ENCODE measurements at regions not wholly inside any gene's neighbourhood (a gene's known extent, or its start where the extent isn't known, plus 50 kb on each side); places are given as distances from the start of the nearest gene placed in this dataset.

DNA sequence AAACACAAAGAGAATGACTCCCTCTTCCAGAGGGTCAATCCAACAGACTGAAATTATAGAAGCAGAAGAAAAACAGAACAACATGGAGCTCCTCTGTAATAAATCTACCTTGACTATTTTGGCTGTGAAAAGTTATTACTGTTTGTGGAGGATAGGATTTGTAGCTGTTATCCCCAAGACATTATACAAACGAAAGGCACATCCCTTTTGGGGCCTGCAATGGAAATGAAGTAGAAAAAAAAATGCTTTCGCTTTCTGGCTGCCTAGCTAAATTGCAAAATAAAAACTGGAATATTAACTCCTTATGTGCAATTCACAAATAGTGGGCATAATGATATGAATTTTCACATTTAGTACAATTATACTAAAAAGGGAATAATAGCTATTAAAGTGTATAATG lies 123.8 kb upstream of the CCDC179 start:
- Histone ChIP-seq H3K36me3 (ENCODE audit: low read depth) (no peaks in the 10 kb centered on the region), H3K9me2 (ENCODE audit: insufficient read depth) (no peaks in the 10 kb centered on the region), H2AFZ (no peak overlapping the region), H3K27ac (no peak overlapping the region), H3K79me2 (ENCODE audit: low read depth) (no peaks in the 10 kb centered on the region), H3K4me3 (no peak overlapping the region), H4K20me1 (ENCODE audit: insufficient read depth) (0 out of 2 replicates have a peak, but pooled peaks cover 3% of the 10 kb centered on the region), H3F3A (ENCODE audit: insufficient read depth, low read depth) (no peaks in the 10 kb centered on the region), H3K27me3 (ENCODE audit: insufficient read depth, low read depth) (no peaks in the 10 kb centered on the region), H3K4me2 (no peak overlapping the region), H3K4me1 (replicated peaks; ENCODE audit: insufficient read depth) (no peaks in the 10 kb centered on the region), H3K9me3 (ENCODE audit: insufficient read depth, low read depth) (no peaks in the 10 kb centered on the region; the same call in 1 of the 2 replicates)
- ChIA-PET CTCF (no interaction called here), POLR2A (ENCODE audit: unreplicated experiment) (no interaction called here)
- BruUV-seq (replicated peaks) = no TSS peak
- no peak for DNase-seq
- intact Hi-C loops (cut with micrococcal nuclease; ENCODE audit: unreplicated experiment) = no loop called here
- TF ChIP-seq EZH2 (IDR thresholded peaks at IDR 0.05; ENCODE audit: low read depth) = no peak
- no peak for TF ChIP-seq CTCF (conservative IDR thresholded peaks at IDR 0.05)

DNA sequence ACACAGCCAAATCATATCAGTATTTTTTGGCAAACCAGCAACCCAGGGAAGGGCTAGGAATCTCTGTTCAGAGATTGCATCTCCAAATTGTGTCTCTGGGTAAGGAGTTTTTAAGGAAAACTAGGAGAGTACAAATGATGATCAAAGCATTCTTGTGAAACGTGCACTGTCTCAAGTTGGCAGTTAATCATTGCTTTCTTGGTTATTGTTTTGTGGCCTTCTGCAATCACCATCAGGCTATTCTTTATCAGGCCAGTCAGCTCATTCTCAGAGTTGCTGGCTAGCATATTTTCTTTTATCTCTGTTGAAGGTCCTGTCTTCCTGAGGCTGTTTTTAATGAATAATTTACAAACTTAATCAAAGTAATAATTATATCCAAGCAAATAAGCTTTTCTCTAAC lies 129.1 kb upstream of the CCDC179 start:
- H3K36me3 ChIP-seq (ENCODE audit: low read depth) = no peaks in the 10 kb centered on the region
- CTCF ChIA-PET = no interaction called here
- H2AFZ ChIP-seq = no peak overlapping the region
- H4K20me1 ChIP-seq (ENCODE audit: insufficient read depth) = no peaks in the 10 kb centered on the region
- DNase-seq = no peak
- no peak overlapping the region for H3K4me3 ChIP-seq
- H3K27ac ChIP-seq = no peak overlapping the region
- BruUV-seq (replicated peaks) = no TSS peak
- H3F3A ChIP-seq (ENCODE audit: insufficient read depth, low read depth) = no peaks in the 10 kb centered on the region
- no peaks in the 10 kb centered on the region for H3K9me2 ChIP-seq (ENCODE audit: insufficient read depth)
- H3K4me2 ChIP-seq = no peak overlapping the region
- H3K4me1 ChIP-seq (replicated peaks; ENCODE audit: insufficient read depth) = no peaks in the 10 kb centered on the region
- POLR2A ChIA-PET (ENCODE audit: unreplicated experiment) = no interaction called here
- no peaks in the 10 kb centered on the region for H3K27me3 ChIP-seq (ENCODE audit: insufficient read depth, low read depth)
- TF ChIP-seq CTCF (conservative IDR thresholded peaks at IDR 0.05) (no peak), EZH2 (IDR thresholded peaks at IDR 0.05; ENCODE audit: low read depth) (no peak)
- H3K79me2 ChIP-seq (ENCODE audit: low read depth) = no peaks in the 10 kb centered on the region
- intact Hi-C loops (cut with micrococcal nuclease; ENCODE audit: unreplicated experiment) = no loop called here
- H3K9me3 ChIP-seq (ENCODE audit: insufficient read depth, low read depth) = no peaks in the 10 kb centered on the region

DNA sequence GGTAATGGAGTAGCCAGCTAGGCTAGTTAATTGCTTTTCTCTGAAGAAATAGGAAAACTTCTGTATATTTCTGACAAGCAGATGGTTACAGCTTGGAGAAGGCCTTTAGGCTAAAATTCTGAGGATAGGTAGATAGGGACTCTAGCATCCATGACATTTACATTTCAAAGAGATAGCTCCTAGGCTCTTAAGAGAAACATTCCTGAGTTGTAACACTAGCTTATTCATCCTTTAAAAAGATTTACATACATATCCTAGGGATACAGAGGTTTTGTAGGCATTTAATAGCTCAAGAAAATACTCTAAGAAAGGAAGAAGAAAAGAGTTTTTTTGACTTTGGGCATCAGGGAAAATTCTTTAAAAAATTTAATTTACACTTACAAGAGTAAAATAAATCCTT lies 130.9 kb upstream of the CCDC179 start:
- no TSS peak for BruUV-seq (replicated peaks)
- Histone ChIP-seq H3K36me3 (ENCODE audit: low read depth) (no peaks in the 10 kb centered on the region), H4K20me1 (ENCODE audit: insufficient read depth) (no peaks in the 10 kb centered on the region), H3K79me2 (ENCODE audit: low read depth) (no peaks in the 10 kb centered on the region), H3K4me2 (no peak overlapping the region), H3K9me3 (ENCODE audit: insufficient read depth, low read depth) (no peaks in the 10 kb centered on the region), H3K4me3 (no peak overlapping the region), H3K27me3 (ENCODE audit: insufficient read depth, low read depth) (no peaks in the 10 kb centered on the region), H3K9me2 (ENCODE audit: insufficient read depth) (no peaks in the 10 kb centered on the region), H3K4me1 (replicated peaks; ENCODE audit: insufficient read depth) (no peaks in the 10 kb centered on the region), H3K27ac (no peak overlapping the region), H3F3A (ENCODE audit: insufficient read depth, low read depth) (no peaks in the 10 kb centered on the region), H2AFZ (no peak overlapping the region)
- intact Hi-C loops (cut with micrococcal nuclease; ENCODE audit: unreplicated experiment) = no loop called here
- CTCF ChIA-PET = interaction anchor here (0.7 kb wide), 1 partner anchor 43 kb away, joined by 3 read pairs; no protein-coding TSS in a partner anchor
- POLR2A ChIA-PET (ENCODE audit: unreplicated experiment) = no interaction called here
- DNase-seq = no peak
- no peak for TF ChIP-seq CTCF (conservative IDR thresholded peaks at IDR 0.05)
- TF ChIP-seq EZH2 (IDR thresholded peaks at IDR 0.05; ENCODE audit: low read depth) = no peak

All from PC-9 (cell line).